ENCODE measurements at regions not wholly inside any gene's neighbourhood (a gene's known extent, or its start where the extent isn't known, plus 50 kb on each side); places are given as distances from the start of the nearest gene placed in this dataset.
"Not testable (repeated sequence)": the region's sequence is repeated elsewhere in the genome, so short reads cannot be mapped to it uniquely, and the experiment has no call there.

GRCh38 chr12:119931402-119931801, 54.3 kb upstream of the CIT start:
- no peak for DNase-seq

- DNase-seq: no peak
Measured at GRCh38 chr12:119932921-119933320, 55.8 kb upstream of the CIT start.

GRCh38 chr12:119934780-119935179, 54.3 kb upstream of the BICDL1 start:
- DNase-seq: not testable (repeated sequence)

GRCh38 chr12:119936705-119937311, 52.2 kb upstream of the BICDL1 start:
- DNase-seq: no peak

- DNase-seq: peak; percentile 15
Measured at GRCh38 chr12:119938049-119938667, 50.9 kb upstream of the BICDL1 start.
